ENCODE measurements at regions not wholly inside any gene's neighbourhood (a gene's known extent, or its start where the extent isn't known, plus 50 kb on each side); places are given as distances from the start of the nearest gene placed in this dataset.
"Not testable (repeated sequence)": the region's sequence is repeated elsewhere in the genome, so short reads cannot be mapped to it uniquely, and the experiment has no call there.

GRCh38 chr14:88064841-88065240, 59.9 kb downstream of the GPR65 start:
- DNase-seq: no peak

- no peak for DNase-seq
Measured at GRCh38 chr14:88069677-88070076, 64.7 kb downstream of the GPR65 start.

DNA sequence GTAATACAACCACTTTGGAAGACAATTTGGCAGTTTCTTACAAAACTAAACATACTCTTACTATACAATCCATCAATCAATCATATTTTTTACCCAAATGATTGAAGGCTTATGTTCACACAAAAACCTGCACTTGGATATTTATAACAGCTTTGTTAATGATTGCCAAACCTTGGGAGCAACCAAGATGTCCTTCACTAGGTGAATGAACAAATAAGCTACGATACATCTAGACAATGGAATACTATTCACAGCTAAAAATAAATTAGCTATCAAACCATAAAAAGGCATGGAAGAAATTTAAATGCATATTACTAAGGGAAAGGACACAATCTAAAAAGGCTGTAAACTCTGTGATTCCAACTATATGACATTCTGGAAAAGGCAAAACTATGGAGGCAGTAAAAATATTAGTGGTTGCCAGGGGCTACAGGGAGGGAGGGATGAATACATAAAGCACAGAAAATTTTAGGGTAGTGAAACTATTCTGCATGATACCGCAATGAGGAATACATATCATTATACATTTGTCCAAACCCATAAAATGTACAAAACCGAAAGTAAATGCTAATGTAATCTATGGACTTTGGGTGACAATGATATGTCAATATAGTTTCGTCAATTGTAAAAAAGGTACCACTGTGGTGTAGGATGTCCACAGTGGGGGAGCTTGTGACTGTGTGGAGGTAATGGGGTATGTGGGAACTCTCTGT, 70.5 kb downstream of the GPR65 start:
- no peak for DNase-seq

DNA sequence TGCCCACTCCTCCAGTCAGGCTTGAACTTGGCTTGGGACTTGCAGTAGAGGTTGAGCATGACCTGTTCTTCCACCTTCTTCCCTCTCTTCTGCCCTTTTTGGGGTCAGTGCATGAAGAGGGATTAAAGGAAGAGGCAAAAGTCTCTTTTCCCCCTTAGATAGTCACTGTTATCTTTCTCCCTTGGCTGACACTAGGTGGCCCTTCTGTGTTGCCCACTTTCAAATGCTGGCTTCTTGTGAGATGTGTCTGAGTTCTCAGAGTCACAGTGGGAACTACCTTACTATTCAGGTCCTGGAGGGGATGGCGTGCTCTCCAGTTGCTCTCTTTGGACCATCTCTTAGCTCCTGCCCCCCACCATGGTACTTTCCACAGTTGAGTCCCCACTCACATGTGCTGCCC, 73.6 kb downstream of the GPR65 start:
- DNase-seq: no peak

DNA sequence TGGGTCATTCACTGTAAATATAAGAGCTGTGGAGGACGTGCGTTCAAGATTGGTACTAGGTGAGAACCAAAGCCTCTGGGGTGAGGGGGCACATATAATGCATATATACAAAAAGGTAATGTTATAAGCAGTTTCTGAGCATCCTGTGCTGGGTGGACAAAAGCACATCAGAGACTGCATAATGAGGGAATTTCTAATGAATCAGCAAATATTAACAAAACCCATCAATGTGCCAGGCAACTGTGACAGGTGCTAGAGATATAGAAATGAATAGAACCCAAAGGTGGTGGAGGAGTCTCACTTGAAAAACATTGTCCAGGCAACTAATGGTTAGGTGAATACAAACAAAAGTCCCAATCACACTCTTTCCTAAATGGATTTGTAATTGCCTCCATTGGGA, 74.7 kb downstream of the GPR65 start:
- peak; percentile 100 for DNase-seq

GRCh38 chr14:88085736-88086135, 80.8 kb downstream of the GPR65 start:
- no peak for DNase-seq

GRCh38 chr14:88089445-88089844, 84.5 kb downstream of the GPR65 start:
- DNase-seq: no peak

DNA sequence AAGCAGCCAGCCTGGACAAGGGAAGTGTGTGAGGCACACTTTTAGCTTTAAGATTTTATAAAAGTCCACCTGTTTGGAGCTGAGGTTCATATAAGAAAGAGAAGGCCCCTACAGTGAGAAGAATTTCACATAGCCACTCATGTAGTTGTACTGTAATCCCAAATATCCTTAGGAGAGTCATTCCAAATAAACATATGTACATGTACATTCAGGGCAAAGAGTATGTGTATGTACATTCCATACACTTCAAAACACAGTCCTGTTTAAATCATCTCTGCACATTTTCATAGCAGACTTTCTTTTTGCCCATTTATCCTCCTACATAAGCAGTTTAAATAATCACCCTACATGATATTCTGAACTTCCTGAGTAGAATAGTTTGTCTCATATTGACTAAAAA, 87.6 kb downstream of the GPR65 start:
- DNase-seq: no peak

DNA sequence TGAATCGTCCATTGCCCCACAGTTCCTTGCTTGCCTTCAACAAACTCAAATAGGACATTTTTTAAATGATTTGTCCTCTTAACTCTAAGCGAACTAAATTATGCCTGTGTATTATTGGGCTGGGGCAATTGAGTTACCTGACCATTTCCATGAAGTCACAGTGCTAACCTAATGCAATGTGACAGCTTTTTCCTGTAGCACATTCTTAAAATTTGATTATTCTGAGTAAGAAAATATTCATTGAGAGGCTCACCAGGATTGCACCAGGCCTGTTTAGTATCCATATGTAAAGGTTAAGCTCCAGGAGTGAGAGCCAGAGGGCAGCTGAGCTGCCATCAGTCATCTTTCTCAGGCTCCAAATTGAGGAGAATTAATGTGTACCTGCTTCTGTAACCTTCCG, 90.9 kb downstream of the GPR65 start:
- DNase-seq: no peak

DNA sequence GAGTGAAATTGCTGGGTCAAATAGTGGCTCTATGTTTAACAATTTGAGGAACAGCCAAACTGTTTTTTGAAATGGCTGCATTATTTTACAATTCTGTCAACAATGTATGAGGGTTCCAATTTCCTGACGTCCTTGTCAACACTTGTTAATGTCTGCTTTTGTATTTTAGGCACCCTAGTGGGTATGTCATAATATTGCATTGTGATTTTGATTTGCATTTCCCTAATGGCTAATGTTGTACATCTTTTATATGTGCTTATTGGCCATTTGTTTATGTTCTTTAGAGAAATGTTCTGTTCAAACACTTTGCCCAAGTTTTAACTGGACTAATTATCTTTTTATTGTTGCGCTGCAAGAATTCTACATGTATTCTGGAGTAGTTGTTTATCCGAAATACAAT, 93.2 kb downstream of the GPR65 start:
- DNase-seq: peak; percentile 87

- DNase-seq: no peak
Measured at GRCh38 chr14:88104710-88105109, 99.8 kb downstream of the GPR65 start.

- DNase-seq: no peak
Measured at GRCh38 chr14:88106377-88106776, 101.4 kb downstream of the GPR65 start.

GRCh38 chr14:88127669-88128068, 122.7 kb downstream of the GPR65 start:
- DNase-seq: not testable (repeated sequence)

DNA sequence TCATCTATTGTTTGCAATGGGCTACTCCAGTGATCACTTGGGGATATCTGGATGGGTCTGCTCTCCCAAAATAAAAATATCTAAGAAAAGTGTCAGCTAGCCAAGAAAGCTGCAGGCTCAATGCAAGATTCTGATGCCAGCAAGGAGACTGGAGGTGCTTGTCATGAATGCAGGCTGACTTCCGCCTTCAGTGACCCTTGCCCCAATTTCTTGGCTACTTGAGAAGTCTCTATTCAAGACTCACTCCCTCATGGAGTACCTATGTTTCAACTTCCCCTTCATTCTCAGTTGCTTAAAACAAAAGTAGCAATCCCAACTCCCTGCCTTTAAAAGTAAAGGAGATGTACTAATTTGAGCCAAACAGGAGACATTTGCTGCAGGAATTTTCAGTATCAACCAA, 123.9 kb downstream of the GPR65 start:
- DNase-seq: no peak

- no peak for DNase-seq
Measured at GRCh38 chr14:88129306-88130056, 124.5 kb downstream of the GPR65 start.

DNA sequence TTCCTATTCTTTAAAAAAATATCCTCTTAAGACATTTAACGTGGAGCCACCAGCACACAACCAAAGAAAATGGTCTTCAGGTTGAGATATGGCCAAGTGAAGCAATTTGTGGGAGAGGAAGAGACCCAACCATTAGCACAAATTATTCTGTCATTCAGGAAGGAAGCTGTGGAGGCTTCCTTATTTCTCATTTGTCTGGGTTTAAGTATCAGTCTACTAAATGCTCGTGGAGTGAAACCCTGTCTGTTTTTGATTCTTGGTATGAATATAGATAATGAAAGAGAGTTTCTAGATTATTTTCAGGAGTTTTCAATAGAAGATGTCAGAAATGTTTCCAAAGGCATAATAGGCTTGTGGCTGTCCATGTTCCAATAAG, 125.1 kb downstream of the GPR65 start:
- no peak for DNase-seq

Data from NCI-H748 treated with DMSO at 0.1 percent for 48 hours (cell line).